ENCODE measurements at regions not wholly inside any gene's neighbourhood (a gene's known extent, or its start where the extent isn't known, plus 50 kb on each side); places are given as distances from the start of the nearest gene placed in this dataset.

- in situ Hi-C loops (cut with MboI; ENCODE audit: low sequenced_read_pairs, unreplicated experiment) = no loop called here
- no peak for TF ChIP-seq CTCF (IDR thresholded peaks at IDR 0.05; ENCODE audit: borderline replicate concordance, control extremely low read depth, extremely low read depth, insufficient read depth, missing control alignments)
- DNase-seq (ENCODE audit: low spot score) = no peak
These were observed 220.0 kb upstream of the NPVF start for GRCh38 chr7:25448301-25448700.

GRCh38 chr7:25454020-25454419, 225.7 kb upstream of the NPVF start:
- TF ChIP-seq CTCF (IDR thresholded peaks at IDR 0.05; ENCODE audit: borderline replicate concordance, control extremely low read depth, extremely low read depth, insufficient read depth, missing control alignments) = no peak
- no peak for DNase-seq (ENCODE audit: low spot score)
- in situ Hi-C loops (cut with MboI; ENCODE audit: low sequenced_read_pairs, unreplicated experiment) = no loop called here

GRCh38 chr7:25454562-25455041, 226.3 kb upstream of the NPVF start:
- TF ChIP-seq CTCF (IDR thresholded peaks at IDR 0.05; ENCODE audit: borderline replicate concordance, control extremely low read depth, extremely low read depth, insufficient read depth, missing control alignments) = no peak
- DNase-seq (ENCODE audit: low spot score) = no peak
- in situ Hi-C loops (cut with MboI; ENCODE audit: low sequenced_read_pairs, unreplicated experiment) = no loop called here

- no peak for DNase-seq (ENCODE audit: low spot score)
- in situ Hi-C loops (cut with MboI; ENCODE audit: low sequenced_read_pairs, unreplicated experiment) = no loop called here
- TF ChIP-seq CTCF (IDR thresholded peaks at IDR 0.05; ENCODE audit: borderline replicate concordance, control extremely low read depth, extremely low read depth, insufficient read depth, missing control alignments) = no peak
These were observed 227.5 kb upstream of the NPVF start for GRCh38 chr7:25455683-25456251.

GRCh38 chr7:25456467-25457171, 228.3 kb upstream of the NPVF start:
- in situ Hi-C loops (cut with MboI; ENCODE audit: low sequenced_read_pairs, unreplicated experiment) = no loop called here
- TF ChIP-seq CTCF (IDR thresholded peaks at IDR 0.05; ENCODE audit: borderline replicate concordance, control extremely low read depth, extremely low read depth, insufficient read depth, missing control alignments) = no peak
- DNase-seq (ENCODE audit: low spot score) = no peak

- TF ChIP-seq CTCF (IDR thresholded peaks at IDR 0.05; ENCODE audit: borderline replicate concordance, control extremely low read depth, extremely low read depth, insufficient read depth, missing control alignments) = no peak
- DNase-seq (ENCODE audit: low spot score) = no peak
- in situ Hi-C loops (cut with MboI; ENCODE audit: low sequenced_read_pairs, unreplicated experiment) = no loop called here
These were observed 230.8 kb upstream of the NPVF start for GRCh38 chr7:25459057-25459456.
